ENCODE measurements at regions not wholly inside any gene's neighbourhood (a gene's known extent, or its start where the extent isn't known, plus 50 kb on each side); places are given as distances from the start of the nearest gene placed in this dataset.

- TF ChIP-seq CTCF (IDR thresholded peaks at IDR 0.05; ENCODE audit: poor library complexity, severe bottlenecking), result no peak
- TF ChIP-seq EZH2 (IDR thresholded peaks at IDR 0.05; ENCODE audit: borderline replicate concordance, insufficient read depth, low read length, poor library complexity, severe bottlenecking), result no peak
Measured at GRCh38 chrX:147781844-147782243, 129.9 kb upstream of the FMR1 start (continued).

GRCh38 chrX:147788641-147789350 is 122.9 kb upstream of the FMR1 start:
- H3K9ac ChIP-seq (ENCODE audit: low read length), result no peak overlapping the region
- H3K27me3 ChIP-seq (ENCODE audit: insufficient read depth, low read depth, low read length), result no peaks in the 10 kb centered on the region
- no peaks in the 10 kb centered on the region for H3K79me2 ChIP-seq (replicated peaks; ENCODE audit: insufficient read depth, low read length)

GRCh38 chrX:147800663-147801062 is 111.1 kb upstream of the FMR1 start:
- Histone ChIP-seq H3K4me3 (ENCODE audit: low read length) (no peak overlapping the region), H3K9me2 (ENCODE audit: insufficient read depth, low read length) (no peaks in the 10 kb centered on the region), H2AFZ (ENCODE audit: low read depth, low read length) (no peak overlapping the region), H3K9ac (ENCODE audit: low read length) (no peak overlapping the region), H3K27me3 (ENCODE audit: insufficient read depth, low read depth, low read length) (no peaks in the 10 kb centered on the region), H3K9me3 (ENCODE audit: low read length) (no peaks in the 10 kb centered on the region), H3K36me3 (ENCODE audit: insufficient read depth, low read length) (no peaks in the 10 kb centered on the region), H3F3A (ENCODE audit: insufficient read depth, low read length, poor library complexity, severe bottlenecking) (no peaks in the 10 kb centered on the region), H4K20me1 (ENCODE audit: insufficient read depth) (no peaks in the 10 kb centered on the region), H3K27ac (ENCODE audit: low read length) (no peak overlapping the region), H3K4me2 (ENCODE audit: low read length) (no peak overlapping the region), H3K79me2 (replicated peaks; ENCODE audit: insufficient read depth, low read length) (no peaks in the 10 kb centered on the region)
- TF ChIP-seq REST (IDR thresholded peaks at IDR 0.05; ENCODE audit: borderline replicate concordance), result no peak
- no peak for TF ChIP-seq EP300 (conservative IDR thresholded peaks at IDR 0.05; ENCODE audit: poor library complexity, severe bottlenecking)
- TF ChIP-seq POLR2AphosphoS5 (IDR thresholded peaks at IDR 0.05), result no peak
- TF ChIP-seq SMC3 (conservative IDR thresholded peaks at IDR 0.05; ENCODE audit: poor library complexity), result no peak
- no peak for TF ChIP-seq TAF1 (IDR thresholded peaks at IDR 0.05; ENCODE audit: low read depth)
- no peak for TF ChIP-seq EZH2 (IDR thresholded peaks at IDR 0.05; ENCODE audit: borderline replicate concordance, insufficient read depth, low read length, poor library complexity, severe bottlenecking)
- no peak for TF ChIP-seq RAD21 (conservative IDR thresholded peaks at IDR 0.05)
- TF ChIP-seq CTCF (IDR thresholded peaks at IDR 0.05; ENCODE audit: poor library complexity, severe bottlenecking), result no peak
- TF ChIP-seq MXI1 (conservative IDR thresholded peaks at IDR 0.05; ENCODE audit: poor library complexity, severe bottlenecking), result no peak

More at GRCh38 chrX:147788641-147789350, 122.9 kb upstream of the FMR1 start:
- Histone ChIP-seq H3K27ac (ENCODE audit: low read length) (no peak overlapping the region), H4K20me1 (ENCODE audit: insufficient read depth) (no peaks in the 10 kb centered on the region), H3K4me3 (ENCODE audit: low read length) (no peak overlapping the region), H3F3A (ENCODE audit: insufficient read depth, low read length, poor library complexity, severe bottlenecking) (no peaks in the 10 kb centered on the region), H3K36me3 (ENCODE audit: insufficient read depth, low read length) (no peaks in the 10 kb centered on the region), H3K9me3 (ENCODE audit: low read length) (no peaks in the 10 kb centered on the region), H3K9me2 (ENCODE audit: insufficient read depth, low read length) (no peaks in the 10 kb centered on the region), H3K4me2 (ENCODE audit: low read length) (no peak overlapping the region), H2AFZ (ENCODE audit: low read depth, low read length) (no peak overlapping the region)
- TF ChIP-seq TAF1 (IDR thresholded peaks at IDR 0.05; ENCODE audit: low read depth), result no peak
- TF ChIP-seq CTCF (IDR thresholded peaks at IDR 0.05; ENCODE audit: poor library complexity, severe bottlenecking), result no peak
- TF ChIP-seq SMC3 (conservative IDR thresholded peaks at IDR 0.05; ENCODE audit: poor library complexity), result no peak

Measured in neural cell (in vitro differentiated cells).